Jurkat, Clone E6-1 (cell line): ENCODE measurements at regions not wholly inside any gene's neighbourhood (a gene's known extent, or its start where the extent isn't known, plus 50 kb on each side); places are given as distances from the start of the nearest gene placed in this dataset.
"Not testable (repeated sequence)": the region's sequence is repeated elsewhere in the genome, so short reads cannot be mapped to it uniquely, and the experiment has no call there.

Source experiments
- DNase-seq: peaks from one replicate; pipeline ENCODE4 v3.0.0-alpha.2; 2011; ENCODE audit warnings: low read depth, low spot score
- H3K4me3 ChIP-seq: 2 replicates; pipeline ENCODE4 v1.5.1; 2011; ENCODE audit warnings: mild to moderate bottlenecking, low read length, control low read depth, moderate library complexity

GRCh38 chr4:148651991-148652390, 209.8 kb upstream of the NR3C2 start:
- no peak overlapping the region for H3K4me3 ChIP-seq
- DNase-seq = no peak

GRCh38 chr4:148649652-148650331, 207.6 kb upstream of the NR3C2 start:
- no peak overlapping the region for H3K4me3 ChIP-seq
- no peak for DNase-seq

- no peak for DNase-seq
- no peak overlapping the region for H3K4me3 ChIP-seq
These were observed 201.6 kb upstream of the NR3C2 start for GRCh38 chr4:148643851-148644250.

- DNase-seq = no peak
- H3K4me3 ChIP-seq = no peak overlapping the region
These were observed 200.7 kb upstream of the NR3C2 start for GRCh38 chr4:148642907-148643306.

GRCh38 chr4:148638079-148638478, 195.9 kb upstream of the NR3C2 start:
- not testable (repeated sequence) for H3K4me3 ChIP-seq, DNase-seq

- H3K4me3 ChIP-seq, DNase-seq: not testable (repeated sequence)
These were observed 195.2 kb upstream of the NR3C2 start for GRCh38 chr4:148637453-148637852.

- H3K4me3 ChIP-seq = no peak overlapping the region
These were observed 192.3 kb upstream of the NR3C2 start for GRCh38 chr4:148634476-148634875.

GRCh38 chr4:148633720-148634119, 191.5 kb upstream of the NR3C2 start:
- DNase-seq = no peak
- H3K4me3 ChIP-seq = no peak overlapping the region

More at GRCh38 chr4:148634476-148634875, 192.3 kb upstream of the NR3C2 start:
- DNase-seq = no peak

GRCh38 chr4:148632476-148632875, 190.3 kb upstream of the NR3C2 start:
- no peak for DNase-seq
- no peak overlapping the region for H3K4me3 ChIP-seq

- no peak for DNase-seq
- no peak overlapping the region for H3K4me3 ChIP-seq
These were observed 187.8 kb upstream of the NR3C2 start for GRCh38 chr4:148630051-148630450.

GRCh38 chr4:148618856-148619255, 176.6 kb upstream of the NR3C2 start:
- no peak for DNase-seq
- H3K4me3 ChIP-seq = no peak overlapping the region

GRCh38 chr4:148608968-148609367, 166.8 kb upstream of the NR3C2 start:
- no peak overlapping the region for H3K4me3 ChIP-seq
- no peak for DNase-seq

GRCh38 chr4:148598418-148599207, 156.4 kb upstream of the NR3C2 start:
- not testable (repeated sequence) for H3K4me3 ChIP-seq, DNase-seq

GRCh38 chr4:148589182-148589581, 147.0 kb upstream of the NR3C2 start:
- no peak for DNase-seq
- H3K4me3 ChIP-seq = no peak overlapping the region

GRCh38 chr4:148575577-148575976, 133.4 kb upstream of the NR3C2 start:
- no peak overlapping the region for H3K4me3 ChIP-seq
- DNase-seq = no peak

- no peak for DNase-seq
- H3K4me3 ChIP-seq = no peak overlapping the region
These were observed 132.7 kb upstream of the NR3C2 start for GRCh38 chr4:148574911-148575310.

- DNase-seq = no peak
- H3K4me3 ChIP-seq = no peak overlapping the region
These were observed 132.3 kb upstream of the NR3C2 start for GRCh38 chr4:148574502-148574901.

- H3K4me3 ChIP-seq = no peak overlapping the region
- no peak for DNase-seq
These were observed 131.9 kb upstream of the NR3C2 start for GRCh38 chr4:148574066-148574465.

- no peak overlapping the region for H3K4me3 ChIP-seq
- no peak for DNase-seq
These were observed 131.1 kb upstream of the NR3C2 start for GRCh38 chr4:148573296-148573695.

GRCh38 chr4:148565801-148566200, 123.6 kb upstream of the NR3C2 start:
- no peak for DNase-seq
- no peak overlapping the region for H3K4me3 ChIP-seq

GRCh38 chr4:148563684-148564083, 121.5 kb upstream of the NR3C2 start:
- DNase-seq = no peak
- H3K4me3 ChIP-seq = no peak overlapping the region
